ENCODE measurements at regions not wholly inside any gene's neighbourhood (a gene's known extent, or its start where the extent isn't known, plus 50 kb on each side); places are given as distances from the start of the nearest gene placed in this dataset.
A peak's percentile ranks its signal among the peaks of the same experiment; 100 is the strongest.

- TF ChIP-seq CTCF (IDR thresholded peaks at IDR 0.05; ENCODE audit: insufficient read depth, low read length): no peak
Observed at GRCh38 chr15:94127006-94127405, 104.4 kb upstream of the MCTP2 start.

GRCh38 chr15:94125698-94126097 is 105.7 kb upstream of the MCTP2 start:
- no peak for TF ChIP-seq CTCF (IDR thresholded peaks at IDR 0.05; ENCODE audit: insufficient read depth, low read length)

More at GRCh38 chr15:94127006-94127405, 104.4 kb upstream of the MCTP2 start:
- H3K4me3 ChIP-seq (ENCODE audit: low read depth, low read length): no peak overlapping the region
- DNase-seq (ENCODE audit: low read depth): no peak

GRCh38 chr15:94125156-94125555 is 106.2 kb upstream of the MCTP2 start:
- TF ChIP-seq CTCF (IDR thresholded peaks at IDR 0.05; ENCODE audit: insufficient read depth, low read length): no peak
- DNase-seq (ENCODE audit: low read depth): peak; percentile 83
- H3K4me3 ChIP-seq (ENCODE audit: low read depth, low read length): no peak overlapping the region

More at GRCh38 chr15:94125698-94126097, 105.7 kb upstream of the MCTP2 start:
- DNase-seq (ENCODE audit: low read depth): no peak
- H3K4me3 ChIP-seq (ENCODE audit: low read depth, low read length): no peak overlapping the region

GRCh38 chr15:94122516-94122915 is 108.8 kb upstream of the MCTP2 start:
- no peak overlapping the region for H3K4me3 ChIP-seq (ENCODE audit: low read depth, low read length)
- no peak for DNase-seq (ENCODE audit: low read depth)
- TF ChIP-seq CTCF (IDR thresholded peaks at IDR 0.05; ENCODE audit: insufficient read depth, low read length): no peak

GRCh38 chr15:94119923-94120775 is 111.2 kb upstream of the MCTP2 start:
- peak; percentile 96 for DNase-seq (ENCODE audit: low read depth)
- peak; percentile 94 for TF ChIP-seq CTCF (IDR thresholded peaks at IDR 0.05; ENCODE audit: insufficient read depth, low read length)

GRCh38 chr15:94119298-94119811 is 112.0 kb upstream of the MCTP2 start:
- no peak for TF ChIP-seq CTCF (IDR thresholded peaks at IDR 0.05; ENCODE audit: insufficient read depth, low read length)
- peak; percentile 31 for DNase-seq (ENCODE audit: low read depth)
- H3K4me3 ChIP-seq (ENCODE audit: low read depth, low read length): no peak overlapping the region

More at GRCh38 chr15:94119923-94120775, 111.2 kb upstream of the MCTP2 start:
- no peak overlapping the region for H3K4me3 ChIP-seq (ENCODE audit: low read depth, low read length)
